Loucy (cell line): ENCODE measurements at regions not wholly inside any gene's neighbourhood (a gene's known extent, or its start where the extent isn't known, plus 50 kb on each side); places are given as distances from the start of the nearest gene placed in this dataset.
A peak's percentile ranks its signal among the peaks of the same experiment; 100 is the strongest.

Source experiments
- H2AFZ ChIP-seq: fragments of 200-600 bp; sonication (generic); 2 replicates; pipeline ENCODE4 v1.6.0; 2016; ENCODE audit warnings: antibody characterized with exemption, mild to moderate bottlenecking, low read length, moderate library complexity
- H3F3A ChIP-seq: fragments of 200-600 bp; 2 replicates; pipeline ENCODE4 v1.6.0; 2016; ENCODE audit warnings: antibody characterized with exemption, low read depth, mild to moderate bottlenecking
- H3K27me3 ChIP-seq: fragments of 200-600 bp; sonication (generic); 2 replicates; pipeline ENCODE4 v1.6.1; 2014; ENCODE audit warnings: low read length, mild to moderate bottlenecking; ENCODE audit not compliant: insufficient read depth, poor library complexity, severe bottlenecking
- H3K36me3 ChIP-seq: fragments of 200-600 bp; sonication (generic); 2 replicates; pipeline ENCODE4 v1.6.1; 2016; ENCODE audit warnings: low read length; ENCODE audit not compliant: insufficient read depth
- H3K4me1 ChIP-seq: fragments of 200-600 bp; sonication (generic); 2 replicates; pipeline ENCODE4 v1.5.1; 2014; ENCODE audit warnings: low read length, mild to moderate bottlenecking; ENCODE audit not compliant: insufficient read depth, poor library complexity, severe bottlenecking
- H3K4me2 ChIP-seq: fragments of 200-600 bp; sonication (generic); 2 replicates; pipeline ENCODE4 v1.6.0; 2014; ENCODE audit warnings: antibody characterized with exemption, low read length, low read depth, mild to moderate bottlenecking; ENCODE audit not compliant: poor library complexity, severe bottlenecking
- H3K4me3 ChIP-seq: fragments of 200-600 bp; sonication (generic); 2 replicates; pipeline ENCODE4 v1.5.1; 2014; ENCODE audit warnings: low read length, mild to moderate bottlenecking, mixed read lengths; ENCODE audit not compliant: poor library complexity, severe bottlenecking
- H3K79me2 ChIP-seq: fragments of 200-600 bp; sonication (generic); 2 replicates; pipeline ENCODE4 v1.6.1; 2014; ENCODE audit warnings: low read length; ENCODE audit not compliant: insufficient read depth
- H3K9ac ChIP-seq: fragments of 200-600 bp; sonication (generic); 2 replicates; pipeline ENCODE4 v1.6.0; 2014; ENCODE audit warnings: mild to moderate bottlenecking, low read depth, low read length, moderate library complexity; ENCODE audit not compliant: poor library complexity, severe bottlenecking
- H3K9me2 ChIP-seq: fragments of 200-600 bp; sonication (generic); replicated peaks from 2 replicates; pipeline ENCODE4 v1.6.1; 2016; ENCODE audit warnings: low read depth, low read length, mixed read lengths
- H3K9me3 ChIP-seq: fragments of 200-600 bp; sonication (generic); 2 replicates; pipeline ENCODE4 v1.6.1; 2014; ENCODE audit warnings: mild to moderate bottlenecking, antibody characterized with exemption, low read length, low read depth; ENCODE audit not compliant: insufficient read depth
- H4K20me1 ChIP-seq: fragments of 200-600 bp; sonication (generic); 2 replicates; pipeline ENCODE4 v1.6.0; 2014; ENCODE audit warnings: antibody characterized with exemption, low read length, mild to moderate bottlenecking; ENCODE audit not compliant: insufficient read depth, poor library complexity, severe bottlenecking
- CTCF ChIP-seq: fragments of 200-600 bp; sonication (generic); conservative IDR thresholded peaks from 2 replicates; pipeline ENCODE4 v1.5.1; 2014; ENCODE audit warnings: mild to moderate bottlenecking, antibody characterized with exemption, low read length
- EZH2phosphoT487 ChIP-seq: fragments of 200-600 bp; IDR thresholded peaks from 2 replicates; pipeline ENCODE4 v1.6.1; 2018; ENCODE audit warnings: antibody characterized with exemption, mild to moderate bottlenecking, moderate library complexity, borderline replicate concordance

GRCh38 chr4:71239365-71239764, 99.5 kb upstream of the SLC4A4 start:
- Histone ChIP-seq H3K4me1 (peaks cover 17% of the 10 kb centered on the region), H3K4me2 (peak overlapping the region; percentile 9), H3K36me3 (no peaks in the 10 kb centered on the region; the same call in 1 of the 2 replicates), H3K9me2 (no peaks in the 10 kb centered on the region), H2AFZ (no peak overlapping the region), H3K4me3 (no peak overlapping the region), H3K9me3 (no peaks in the 10 kb centered on the region), H3K9ac (no peak overlapping the region), H4K20me1 (no peaks in the 10 kb centered on the region), H3K27me3 (no peaks in the 10 kb centered on the region), H3F3A (no peaks in the 10 kb centered on the region), H3K79me2 (peaks cover 7% of the 10 kb centered on the region)
- TF ChIP-seq EZH2phosphoT487 = no peak
- TF ChIP-seq CTCF = no peak

- H3K9me2 ChIP-seq = no peaks in the 10 kb centered on the region
- no peak overlapping the region for H3K9ac ChIP-seq
- no peak overlapping the region for H3K4me2 ChIP-seq
- no peaks in the 10 kb centered on the region; the same call in 1 of the 2 replicates for H3K36me3 ChIP-seq
- no peaks in the 10 kb centered on the region for H3K27me3 ChIP-seq
- no peaks in the 10 kb centered on the region for H3K9me3 ChIP-seq
- no peak overlapping the region for H3K4me3 ChIP-seq
- H2AFZ ChIP-seq = no peak overlapping the region
- no peaks in the 10 kb centered on the region for H4K20me1 ChIP-seq
- TF ChIP-seq CTCF (no peak), EZH2phosphoT487 (no peak)
- H3K4me1 ChIP-seq = peaks cover 17% of the 10 kb centered on the region
- no peaks in the 10 kb centered on the region; the same call in 1 of the 2 replicates for H3K79me2 ChIP-seq
- H3F3A ChIP-seq = no peaks in the 10 kb centered on the region
These were observed 98.7 kb upstream of the SLC4A4 start for GRCh38 chr4:71240094-71240493.

- Histone ChIP-seq H3K9ac (no peak overlapping the region), H3K4me2 (no peak overlapping the region), H3K4me1 (peaks cover 17% of the 10 kb centered on the region), H3K36me3 (no peaks in the 10 kb centered on the region; the same call in 1 of the 2 replicates), H4K20me1 (no peaks in the 10 kb centered on the region), H3K9me3 (no peaks in the 10 kb centered on the region), H3K27me3 (no peaks in the 10 kb centered on the region), H3F3A (no peaks in the 10 kb centered on the region), H2AFZ (no peak overlapping the region), H3K4me3 (no peak overlapping the region), H3K79me2 (no peaks in the 10 kb centered on the region; the same call in 1 of the 2 replicates), H3K9me2 (no peaks in the 10 kb centered on the region)
- TF ChIP-seq CTCF (no peak), EZH2phosphoT487 (no peak)
These were observed 97.1 kb upstream of the SLC4A4 start for GRCh38 chr4:71241501-71242288.
